Right kidney (tissue), 1 donor: ENCODE measurements at regions not wholly inside any gene's neighbourhood (a gene's known extent, or its start where the extent isn't known, plus 50 kb on each side); places are given as distances from the start of the nearest gene placed in this dataset.
"Not testable (repeated sequence)": the region's sequence is repeated elsewhere in the genome, so short reads cannot be mapped to it uniquely, and the experiment has no call there.

Experiments
- DNase-seq: peaks from one replicate; pipeline ENCODE4 v3.0.0-alpha.2; 2016

GRCh38 chr6:144690133-144690532 is 405.0 kb downstream of the UTRN start:
- DNase-seq = no peak

GRCh38 chr6:144690666-144691065 is 405.5 kb downstream of the UTRN start:
- DNase-seq = no peak

GRCh38 chr6:144692050-144692449 is 406.9 kb downstream of the UTRN start:
- not testable (repeated sequence) for DNase-seq

- DNase-seq = no peak
Measured at GRCh38 chr6:144695858-144696533, 410.9 kb downstream of the UTRN start.

- DNase-seq = no peak
Measured at GRCh38 chr6:144696610-144697368, 411.7 kb downstream of the UTRN start.

- DNase-seq = no peak
Measured at GRCh38 chr6:144697369-144697760, 412.2 kb downstream of the UTRN start.

- no peak for DNase-seq
Measured at GRCh38 chr6:144697801-144698200, 412.7 kb downstream of the UTRN start.

GRCh38 chr6:144702781-144703180 is 417.6 kb downstream of the UTRN start:
- no peak for DNase-seq

GRCh38 chr6:144710207-144710606 is 425.1 kb downstream of the UTRN start:
- DNase-seq = no peak

GRCh38 chr6:144711661-144712060 is 426.5 kb downstream of the UTRN start:
- no peak for DNase-seq

GRCh38 chr6:144712541-144712940 is 427.4 kb downstream of the UTRN start:
- DNase-seq = no peak

GRCh38 chr6:144714021-144714712 is 429.0 kb downstream of the UTRN start:
- DNase-seq = no peak

- no peak for DNase-seq
Measured at GRCh38 chr6:144715344-144715743, 430.2 kb downstream of the UTRN start.

- no peak for DNase-seq
Measured at GRCh38 chr6:144718431-144718830, 433.3 kb downstream of the UTRN start.

- no peak for DNase-seq
Measured at GRCh38 chr6:144721232-144721631, 436.1 kb downstream of the UTRN start.

GRCh38 chr6:144722154-144722737 is 437.1 kb downstream of the UTRN start:
- DNase-seq = no peak

GRCh38 chr6:144722925-144723324 is 437.8 kb downstream of the UTRN start:
- DNase-seq = no peak

GRCh38 chr6:144723431-144723830 is 438.3 kb downstream of the UTRN start:
- DNase-seq = no peak

- no peak for DNase-seq
Measured at GRCh38 chr6:144724818-144725217, 439.7 kb downstream of the UTRN start.

- peak; percentile 58 for DNase-seq
Measured at GRCh38 chr6:144725736-144726522, 440.8 kb downstream of the UTRN start.

GRCh38 chr6:144728804-144729203 is 443.7 kb downstream of the UTRN start:
- no peak for DNase-seq

- DNase-seq = no peak
Measured at GRCh38 chr6:144729502-144729901, 444.4 kb downstream of the UTRN start.
